GM19397 (cell line): ENCODE measurements at regions not wholly inside any gene's neighbourhood (a gene's known extent, or its start where the extent isn't known, plus 50 kb on each side); places are given as distances from the start of the nearest gene placed in this dataset.

Experiments
- ATAC-seq: cut with Tn5 transposase; IDR thresholded peaks from one replicate; pipeline ENCODE4 v1.9.1; 2021; ENCODE audit warnings: mild to moderate bottlenecking, moderate library complexity; ENCODE audit not compliant: unreplicated experiment

DNA sequence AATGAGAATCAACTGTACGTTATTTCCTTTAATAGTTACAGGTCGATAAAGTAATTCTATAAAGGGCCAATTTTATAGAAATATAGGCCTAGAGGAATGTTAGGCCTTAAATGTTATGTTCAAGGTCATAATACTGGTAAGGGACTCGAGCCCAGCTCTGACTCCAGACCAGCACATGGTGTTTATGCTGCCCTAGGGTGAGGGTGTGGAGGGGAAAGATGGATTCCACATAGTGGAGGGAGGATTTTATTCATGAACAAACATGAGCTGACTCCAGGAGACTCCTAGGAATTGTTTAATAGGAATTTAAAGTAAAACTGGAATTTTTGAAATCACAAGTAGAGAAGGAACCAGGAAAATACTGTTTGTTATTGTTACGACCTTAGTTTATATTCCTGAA is 139.9 kb downstream of the LACC1 start:
- ATAC-seq = no peak

DNA sequence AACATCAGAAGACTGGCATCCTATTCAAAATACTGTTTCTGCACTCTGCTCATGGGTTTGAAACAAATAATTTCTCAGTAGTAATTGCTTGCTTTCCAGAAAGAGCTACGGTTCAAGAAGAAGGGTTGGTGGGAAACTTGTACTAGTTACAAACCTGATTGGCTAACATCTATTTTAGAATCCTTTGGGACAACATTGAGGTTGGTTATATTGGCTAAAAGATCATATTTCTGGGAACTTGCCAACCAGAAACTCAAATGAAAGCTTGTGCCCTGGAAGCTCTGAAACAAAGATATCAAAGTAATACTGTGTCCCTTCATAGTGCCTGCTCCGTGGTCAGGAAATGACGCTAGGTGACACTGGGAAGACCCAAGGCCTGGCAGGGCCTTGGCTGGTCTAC is 141.7 kb downstream of the LACC1 start:
- no peak for ATAC-seq

DNA sequence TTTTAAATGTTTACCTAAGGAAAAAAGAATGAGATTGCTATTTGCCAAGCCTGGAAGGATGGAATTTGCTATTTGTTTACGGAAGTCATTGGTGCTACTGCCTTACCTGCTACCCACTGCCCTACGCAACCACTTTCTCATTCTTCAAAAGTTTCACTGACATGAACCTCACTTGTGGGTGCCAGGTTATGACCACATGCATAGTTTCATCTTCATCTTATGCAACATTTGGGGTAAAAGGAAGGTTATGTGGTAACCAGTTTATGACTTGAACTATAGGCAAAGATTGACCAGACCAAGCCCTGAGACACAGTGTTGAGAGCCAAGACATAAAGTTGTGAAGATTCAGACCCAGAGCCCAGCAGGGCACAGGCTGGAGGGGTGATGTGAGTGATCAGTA is 142.5 kb downstream of the LACC1 start:
- no peak for ATAC-seq

DNA sequence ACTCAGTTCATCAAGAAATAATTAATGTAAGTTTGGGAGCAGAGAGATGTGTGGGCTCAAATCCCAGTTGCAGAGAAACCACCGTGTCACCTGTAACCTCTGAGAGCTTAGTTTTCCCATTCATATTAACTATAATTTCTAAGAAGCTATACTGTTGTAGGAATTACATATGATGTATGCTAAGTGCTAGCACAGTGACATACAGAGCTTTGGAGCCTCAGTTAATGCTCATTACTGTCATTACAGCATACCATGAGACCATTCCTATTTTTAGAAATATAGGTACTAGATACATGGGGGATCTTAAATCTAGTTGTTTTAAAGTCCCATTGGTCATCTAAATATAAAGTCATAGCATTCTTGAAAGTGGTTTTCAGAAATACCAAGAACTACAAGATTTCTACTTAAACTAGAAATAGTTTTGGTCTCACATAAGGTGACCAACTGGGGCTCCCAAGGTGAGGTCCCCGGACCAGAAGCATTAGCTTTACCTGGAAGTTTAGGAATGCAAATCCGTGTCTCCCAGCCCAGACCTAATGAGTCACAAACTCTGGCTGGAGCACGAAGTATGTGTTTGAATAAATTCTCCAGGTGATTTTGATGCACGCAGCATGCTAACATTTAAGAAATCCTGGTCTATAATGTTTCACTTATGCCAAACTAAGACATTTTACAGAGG is 144.6 kb downstream of the LACC1 start:
- no peak for ATAC-seq

DNA sequence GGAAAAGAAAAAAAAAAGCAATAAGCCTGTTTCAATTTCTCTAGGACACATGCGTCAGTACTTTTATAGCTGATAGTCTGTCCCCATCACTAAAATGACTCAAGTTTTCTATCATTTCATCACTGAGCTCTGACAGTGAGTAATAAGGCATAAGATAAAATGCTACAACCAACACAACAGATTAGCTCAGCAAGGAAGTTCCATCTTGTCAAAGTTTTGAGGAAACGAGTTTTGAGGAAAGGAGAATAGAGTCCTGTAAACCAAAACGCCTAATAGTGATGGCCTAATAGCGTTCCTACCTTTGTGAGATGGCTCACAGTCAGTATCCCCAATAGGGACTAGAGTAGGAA is 145.1 kb downstream of the LACC1 start:
- no peak for ATAC-seq

DNA sequence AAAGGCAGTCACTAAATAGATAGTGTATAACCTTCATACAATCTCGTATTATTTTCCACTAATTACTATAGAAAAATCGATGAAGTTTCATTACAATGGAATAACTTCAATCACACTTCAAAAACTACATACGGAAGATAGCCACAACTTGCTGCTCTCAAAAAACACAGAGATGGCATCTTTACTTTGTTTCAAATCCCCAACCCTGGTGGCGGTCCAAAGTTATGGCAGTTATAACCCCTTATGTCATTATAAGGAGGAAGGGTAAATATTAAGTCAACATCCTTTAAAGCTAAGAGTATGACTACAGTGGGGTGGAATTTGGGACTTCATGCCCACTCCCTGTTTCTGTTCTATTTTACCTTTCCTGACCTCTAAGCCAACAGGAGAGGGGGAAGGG is 146.5 kb downstream of the LACC1 start:
- ATAC-seq = no peak

DNA sequence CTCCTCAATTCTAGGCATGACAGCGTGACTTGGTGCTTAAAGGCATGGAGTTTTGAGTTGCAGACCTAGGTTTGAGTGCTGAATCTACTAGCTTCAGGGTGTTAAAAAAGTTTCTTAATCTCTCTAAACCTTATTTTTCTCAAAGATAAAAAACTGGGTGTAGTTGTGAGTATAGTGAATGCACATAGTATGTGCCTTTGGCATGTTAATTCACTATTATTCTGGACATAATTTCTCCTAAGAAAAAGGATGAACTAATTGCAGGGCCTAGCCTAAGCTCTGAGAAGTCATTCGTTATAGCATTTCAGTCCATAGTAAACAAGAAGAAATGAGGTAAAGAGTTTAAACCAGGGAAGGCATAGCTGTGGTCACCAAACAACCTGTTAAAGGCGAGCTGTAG is 149.0 kb downstream of the LACC1 start:
- no peak for ATAC-seq

DNA sequence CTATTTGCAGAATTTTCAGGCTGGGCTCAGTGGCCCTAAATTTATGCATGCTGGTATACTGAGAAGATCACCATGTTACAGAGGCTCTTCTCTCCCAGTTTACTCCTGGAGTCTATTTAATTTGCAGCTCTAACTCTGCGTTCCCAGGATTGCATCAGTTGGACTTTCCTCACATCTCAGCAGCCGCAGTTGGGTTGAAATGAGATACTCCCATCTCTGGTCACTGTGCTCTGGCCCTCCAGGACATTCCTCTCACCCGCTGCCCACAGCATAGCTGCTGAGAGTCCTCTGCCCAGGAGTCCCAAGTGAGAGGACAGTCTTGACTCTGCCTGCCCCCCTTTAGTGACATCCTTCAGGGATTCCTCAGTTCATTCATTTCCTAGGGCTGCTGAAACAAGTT is 150.9 kb downstream of the LACC1 start:
- no peak for ATAC-seq

DNA sequence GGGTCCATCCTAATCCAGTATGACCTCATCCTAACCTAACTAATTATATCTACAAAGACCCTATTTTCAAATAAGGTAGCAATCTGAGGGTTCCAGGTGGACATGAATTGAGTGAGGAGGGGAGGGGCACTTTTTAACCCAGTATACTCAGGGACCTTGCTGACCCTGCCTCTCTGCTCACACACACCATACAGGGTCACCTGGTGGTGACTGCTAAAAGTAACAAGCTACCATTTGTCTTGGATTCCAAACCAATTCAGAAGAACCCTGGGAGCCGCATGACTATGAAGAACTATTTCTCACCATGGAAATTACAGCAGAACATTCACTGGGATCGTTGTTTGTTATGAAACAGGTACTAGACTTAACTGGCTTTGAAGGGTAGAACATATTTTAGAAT is 151.9 kb downstream of the LACC1 start:
- no peak for ATAC-seq

DNA sequence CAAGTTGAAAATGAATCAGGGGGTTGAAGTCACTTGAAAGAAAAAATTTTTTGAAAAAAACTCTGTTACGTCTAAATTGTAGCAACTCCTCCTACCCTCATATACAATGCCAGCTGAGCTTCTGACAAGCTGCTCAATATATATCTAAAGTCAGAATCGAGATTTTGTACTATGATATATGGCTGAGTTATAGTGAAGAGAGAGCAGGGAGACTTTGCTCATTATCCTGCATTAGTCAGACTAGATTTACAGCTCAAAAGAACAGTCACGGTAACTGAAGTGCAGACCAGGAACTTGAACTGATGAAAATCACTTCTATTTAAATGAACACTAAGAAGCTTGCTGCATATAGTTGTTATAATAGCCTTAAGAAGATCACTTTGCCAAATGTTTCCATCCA is 153.1 kb downstream of the LACC1 start:
- no peak for ATAC-seq

DNA sequence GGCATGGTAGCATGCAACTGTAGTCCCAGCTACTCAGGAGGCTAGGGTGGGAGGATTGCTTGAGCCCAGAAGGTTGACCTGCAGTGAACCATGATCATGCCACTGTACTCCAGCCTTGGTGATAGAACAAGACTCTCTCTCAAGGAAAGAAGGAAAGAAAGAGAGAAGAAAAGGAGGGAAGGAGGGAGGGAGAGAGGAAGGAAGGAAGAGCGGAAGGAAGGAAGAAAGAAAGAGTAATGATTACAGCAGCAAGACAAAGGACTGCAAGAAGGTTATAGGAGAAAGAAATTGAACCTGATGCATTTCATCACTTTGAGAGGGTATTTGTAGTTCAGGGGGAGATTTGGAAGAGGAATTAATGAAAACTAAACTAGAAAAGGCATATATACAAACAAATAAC is 155.7 kb downstream of the LACC1 start:
- no peak for ATAC-seq

DNA sequence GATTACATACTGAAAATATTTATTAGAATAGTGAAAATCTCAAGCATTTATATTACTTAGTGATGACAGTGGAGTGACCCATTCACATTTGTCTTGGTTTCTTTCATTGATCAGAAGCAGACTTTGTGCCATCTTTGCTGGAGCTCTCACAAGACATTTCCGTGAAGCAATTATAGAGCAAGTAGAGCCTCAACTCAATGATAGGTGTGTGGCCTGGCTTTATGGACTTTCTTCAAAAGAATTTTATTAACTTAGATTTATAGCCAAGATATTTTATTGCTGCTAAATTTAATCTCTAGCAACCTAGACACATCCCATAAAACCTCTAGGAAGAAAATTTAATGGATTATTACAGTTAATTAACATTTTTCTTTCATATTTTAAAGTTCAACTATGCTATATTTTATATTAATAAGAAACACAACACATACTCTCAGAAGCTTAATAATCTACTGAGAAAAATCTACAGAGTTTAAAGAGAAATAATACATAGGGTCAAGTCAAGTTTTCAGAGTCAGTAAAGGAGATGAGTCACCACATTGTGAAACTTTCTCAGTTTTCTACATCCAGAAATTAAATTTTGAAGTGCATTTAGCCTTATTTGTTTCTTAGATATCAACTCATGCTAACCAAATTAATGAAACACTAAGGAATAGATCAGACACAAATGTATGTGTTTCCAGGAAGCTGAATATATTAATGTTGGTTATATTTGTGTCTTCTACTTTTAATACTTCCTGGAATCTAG is 160.5 kb downstream of the LACC1 start:
- no peak for ATAC-seq

DNA sequence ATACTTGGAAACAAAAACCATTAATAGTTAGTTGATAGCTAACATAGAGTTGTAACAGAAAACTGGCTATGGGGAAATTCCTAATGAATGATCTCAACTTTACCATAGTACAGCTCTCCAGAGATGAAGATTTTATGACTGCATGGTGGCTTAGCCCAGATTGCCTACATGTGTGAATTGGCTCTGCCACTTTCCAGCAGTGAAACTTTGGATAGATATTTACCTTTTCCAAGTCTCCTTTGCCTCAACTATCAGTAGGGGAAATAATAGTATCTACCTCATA is 161.1 kb downstream of the LACC1 start:
- ATAC-seq = no peak

DNA sequence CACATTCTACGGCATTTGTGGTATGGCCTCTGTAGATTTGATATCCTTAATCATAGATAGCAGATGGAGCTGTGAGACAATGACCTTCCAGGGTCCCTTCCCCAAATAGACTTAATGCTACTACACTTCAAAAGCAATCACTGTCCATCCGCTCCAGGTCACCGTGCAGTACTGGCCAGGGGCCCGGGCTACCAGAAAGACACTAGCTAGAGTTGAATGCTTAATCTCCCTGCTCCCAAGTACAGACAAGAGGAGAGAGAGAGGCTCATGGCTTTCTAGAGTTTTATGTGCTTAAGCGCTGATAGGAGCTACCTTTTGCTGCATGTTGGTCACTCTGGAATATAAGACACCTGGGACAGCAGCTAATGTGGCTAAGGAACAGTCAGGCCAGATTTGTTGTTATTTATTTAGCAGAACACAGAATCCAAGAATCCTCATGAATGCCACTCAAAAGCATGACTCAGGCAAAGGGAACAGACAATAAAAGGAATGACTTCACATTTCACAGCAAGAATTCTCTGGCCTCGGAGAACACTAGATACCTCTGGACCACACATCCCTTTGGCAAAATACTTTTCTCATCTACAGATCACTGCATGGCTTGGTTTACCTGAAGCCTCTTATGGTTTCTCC is 165.0 kb downstream of the LACC1 start:
- ATAC-seq = no peak

DNA sequence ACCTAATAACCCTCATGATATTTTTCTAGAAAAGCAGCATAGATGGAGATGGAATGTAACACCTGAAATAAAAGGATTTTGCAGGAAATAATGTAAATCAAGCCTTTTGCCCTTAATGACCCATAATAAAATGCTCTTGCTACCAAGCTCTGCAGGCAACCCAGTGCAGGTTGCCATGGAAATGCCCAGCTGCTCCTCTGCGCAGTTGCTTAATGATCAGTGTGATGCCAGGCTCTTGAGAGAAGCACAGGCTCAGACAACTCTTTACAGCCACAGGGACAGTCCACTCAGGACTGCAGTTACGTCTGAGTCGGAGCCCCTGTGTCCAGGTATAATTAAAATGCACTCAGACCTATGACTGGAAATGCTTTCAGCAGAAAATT is 165.5 kb downstream of the LACC1 start:
- ATAC-seq = no peak

DNA sequence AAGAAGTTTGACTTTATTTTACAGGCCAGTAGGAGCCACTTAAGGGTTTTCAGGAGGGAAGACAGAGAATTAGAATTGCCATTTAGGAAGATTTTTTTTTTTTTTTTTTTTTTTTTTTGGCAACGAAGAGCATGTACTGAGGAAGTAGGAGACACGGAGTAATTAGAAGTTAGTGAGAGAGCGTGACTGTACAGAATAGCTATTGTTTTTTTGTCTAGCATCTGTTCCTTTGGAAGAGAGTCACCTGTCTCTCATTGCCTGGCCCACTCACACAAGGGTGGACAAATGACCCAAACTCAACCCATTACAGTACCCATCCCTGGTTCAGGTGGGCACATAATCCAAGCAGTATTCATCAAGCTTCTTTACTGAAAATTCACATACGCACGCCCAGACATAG is 166.7 kb downstream of the LACC1 start:
- no peak for ATAC-seq

DNA sequence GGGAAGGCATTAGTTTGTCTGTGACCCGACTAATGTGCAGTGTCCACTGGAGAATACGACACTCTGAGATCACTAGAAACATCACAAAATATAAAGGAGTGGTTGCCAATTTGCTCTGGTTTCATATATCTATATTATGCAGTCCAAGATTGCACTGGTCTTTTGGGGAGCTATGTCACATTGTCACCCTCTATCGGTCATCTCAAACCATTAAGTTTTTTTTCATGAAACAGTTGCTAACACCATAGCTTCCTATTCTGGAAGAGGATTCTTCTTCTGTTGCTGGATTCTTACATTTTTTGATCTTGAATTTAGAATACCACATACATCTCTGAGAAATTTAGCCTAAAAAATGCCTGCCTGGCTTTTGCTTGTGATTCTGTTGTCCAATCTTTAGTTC is 168.6 kb downstream of the LACC1 start:
- no peak for ATAC-seq

DNA sequence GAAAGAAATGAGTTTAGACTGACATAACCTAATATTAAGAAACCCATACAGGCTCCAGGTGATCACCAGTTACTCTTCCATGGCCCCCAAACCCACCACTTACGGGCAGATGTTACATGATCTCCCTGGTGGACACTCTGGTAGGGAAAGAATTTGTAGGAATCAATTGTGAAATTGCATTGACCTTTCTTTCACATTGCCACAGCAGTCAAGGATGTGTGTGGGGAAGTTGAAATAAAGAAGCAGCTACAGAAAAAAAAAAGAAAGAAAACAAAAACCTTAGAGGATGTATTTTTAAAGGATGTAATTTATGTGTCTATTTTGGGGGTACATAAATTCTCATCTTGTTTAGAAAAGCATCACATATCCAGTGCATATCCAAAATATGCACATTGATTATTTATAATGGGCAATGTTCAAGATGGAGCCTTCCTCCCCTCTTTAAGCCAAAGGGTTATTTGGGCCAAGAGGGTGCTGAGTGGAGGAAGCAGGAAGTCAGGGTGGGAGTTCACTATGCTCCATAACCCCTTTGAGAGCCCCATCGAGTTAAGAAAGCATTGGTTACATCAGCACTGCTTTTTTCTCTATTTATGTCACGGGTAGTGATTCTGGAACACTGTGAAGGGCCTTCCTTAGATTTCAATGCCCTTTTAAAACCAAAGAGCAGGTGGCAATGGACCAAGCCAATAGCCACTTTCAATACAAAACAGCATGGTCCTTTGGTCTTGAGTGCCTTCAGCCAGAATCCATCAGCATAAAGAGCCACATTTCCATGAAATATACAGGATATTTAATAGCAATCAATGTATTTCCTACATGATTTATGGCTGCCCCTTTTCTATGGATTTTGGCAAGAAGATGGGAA is 169.6 kb downstream of the LACC1 start:
- ATAC-seq = no peak

DNA sequence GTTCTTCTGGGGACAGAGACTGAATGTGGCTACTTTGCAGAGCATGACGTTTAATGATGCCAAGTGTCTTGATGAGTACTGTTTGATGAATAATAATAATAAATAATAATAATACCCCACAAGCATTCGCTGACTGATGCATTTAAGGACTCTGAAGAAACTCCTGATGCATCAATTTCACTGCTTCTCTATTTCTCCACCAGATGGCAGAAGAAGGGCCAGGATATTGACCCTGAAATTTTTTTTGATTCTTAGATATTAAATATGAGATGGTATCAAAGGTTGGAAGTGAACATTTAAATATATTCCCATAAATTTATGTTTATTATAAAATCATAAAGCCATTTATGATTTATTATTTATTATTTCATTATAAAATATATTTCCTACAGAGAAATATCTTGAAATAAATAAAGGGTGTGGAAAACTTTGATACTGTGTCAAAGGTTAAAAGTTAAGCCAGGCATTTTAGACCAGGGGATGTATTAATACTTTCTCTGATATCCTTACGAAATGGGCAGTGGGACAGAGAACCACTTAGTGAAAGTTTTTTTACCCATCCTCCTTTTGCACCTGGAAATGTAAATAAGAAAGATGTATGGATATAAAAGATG is 170.9 kb downstream of the LACC1 start:
- ATAC-seq = no peak

DNA sequence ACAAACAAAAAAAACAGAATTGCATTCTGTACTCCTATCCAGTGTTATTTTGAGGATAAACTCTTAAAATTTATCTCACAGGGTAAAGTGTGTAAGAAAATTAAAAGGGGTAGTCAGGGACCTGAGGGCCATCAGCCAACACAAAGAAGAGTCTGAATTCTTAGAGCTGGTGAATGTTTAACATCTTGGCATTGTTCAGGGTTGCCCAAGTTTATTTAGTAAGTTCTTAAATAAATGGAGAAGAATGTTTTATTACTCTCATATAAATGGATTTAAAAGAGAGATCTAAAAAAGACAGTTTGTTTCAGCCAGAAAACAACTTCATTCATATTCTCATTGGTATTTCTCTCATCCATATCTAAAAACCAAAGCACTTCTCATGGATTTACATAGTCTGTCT is 171.7 kb downstream of the LACC1 start:
- ATAC-seq = no peak

DNA sequence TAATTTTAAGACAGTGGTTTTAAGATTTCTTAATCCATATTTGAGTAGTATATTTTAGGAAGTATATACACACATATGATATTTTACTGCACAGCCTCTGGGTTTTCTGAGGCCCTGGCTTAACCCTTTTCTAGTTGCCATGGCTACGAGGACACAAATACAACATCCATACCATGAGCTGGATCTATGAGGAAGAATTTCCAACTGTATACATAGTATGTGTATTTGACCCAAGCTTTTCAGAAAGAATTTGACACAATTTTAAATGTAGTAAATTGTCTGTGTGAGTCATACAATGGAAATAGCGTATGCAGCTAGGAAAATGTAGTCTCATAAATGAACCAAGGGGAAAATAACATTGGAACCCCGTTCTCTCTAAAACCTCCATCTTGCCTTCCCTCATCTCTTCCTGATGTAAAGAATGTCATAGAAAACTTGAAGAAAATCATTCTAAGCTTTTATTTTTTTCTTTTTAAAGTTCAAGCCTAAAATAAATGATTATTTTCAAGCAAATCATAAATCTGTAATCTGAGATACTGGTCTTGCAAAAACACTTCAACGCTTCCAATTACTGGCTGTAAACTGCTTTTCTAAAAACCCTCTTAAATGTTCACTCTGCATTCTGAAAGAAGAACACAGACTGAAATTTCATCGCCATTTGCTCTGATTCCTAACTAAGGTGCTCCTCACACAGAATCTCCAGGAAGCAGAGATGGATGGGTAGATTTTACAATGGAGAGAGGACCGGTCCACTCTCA is 172.4 kb downstream of the LACC1 start:
- no peak for ATAC-seq
